ENCODE measurements at regions not wholly inside any gene's neighbourhood (a gene's known extent, or its start where the extent isn't known, plus 50 kb on each side); places are given as distances from the start of the nearest gene placed in this dataset.

DNA sequence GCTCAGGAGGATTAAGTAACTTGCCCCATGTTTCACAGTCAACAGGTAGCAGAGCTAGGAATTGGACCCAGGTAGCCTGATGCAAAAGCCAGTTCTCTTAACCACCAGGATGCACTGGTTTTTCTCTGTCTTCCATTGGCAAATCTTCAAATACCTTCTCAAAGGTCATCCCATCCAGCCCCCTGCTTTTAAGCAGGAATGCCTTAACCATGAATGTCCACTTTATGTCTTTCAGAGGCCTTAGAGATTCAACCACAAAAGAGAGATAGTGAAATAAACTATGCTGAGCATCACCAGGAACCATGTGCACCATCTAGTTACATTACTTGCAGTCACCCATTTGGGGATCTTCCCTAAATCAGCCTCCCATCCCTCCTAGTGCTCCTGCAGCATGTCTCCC, 94.3 kb downstream of the C17orf67 start:
- DNase-seq (no peak), ATAC-seq (no peak)
- Mint-ChIP-seq H3K27me3 (no peaks in the 10 kb centered on the region), H3K27ac (no peak overlapping the region), H3K4me1 (no peaks in the 10 kb centered on the region), H3K9me3 (no peaks in the 10 kb centered on the region), H3K36me3 (ENCODE audit: low read depth) (no peaks in the 10 kb centered on the region), H3K4me3 (no peak overlapping the region)

DNA sequence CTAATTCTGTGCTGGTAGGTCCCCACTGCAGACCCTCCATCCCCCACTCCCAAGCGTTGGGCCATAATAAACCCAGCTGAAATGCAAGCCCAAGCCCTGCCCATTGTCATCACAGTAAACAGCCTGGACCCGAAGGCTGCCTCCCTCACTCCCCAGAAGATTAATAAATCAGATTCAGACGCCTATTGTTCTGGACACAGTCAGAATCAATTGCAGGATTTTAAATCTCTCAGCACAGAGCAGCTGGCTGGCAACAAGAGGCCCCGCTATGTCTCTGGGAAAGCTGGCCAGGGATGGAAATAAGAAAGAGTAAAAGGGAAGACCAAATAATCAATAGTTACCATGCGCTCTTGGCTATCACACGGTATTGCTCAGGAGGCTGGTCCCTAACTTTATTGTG, 93.9 kb downstream of the C17orf67 start:
- ATAC-seq (no peak), DNase-seq (no peak)
- H3K9me3 Mint-ChIP-seq = no peaks in the 10 kb centered on the region
- no peaks in the 10 kb centered on the region for H3K27me3 Mint-ChIP-seq
- no peak overlapping the region for H3K27ac Mint-ChIP-seq
- no peaks in the 10 kb centered on the region for H3K4me1 Mint-ChIP-seq
- no peak overlapping the region for H3K4me3 Mint-ChIP-seq
- H3K36me3 Mint-ChIP-seq (ENCODE audit: low read depth) = no peaks in the 10 kb centered on the region

DNA sequence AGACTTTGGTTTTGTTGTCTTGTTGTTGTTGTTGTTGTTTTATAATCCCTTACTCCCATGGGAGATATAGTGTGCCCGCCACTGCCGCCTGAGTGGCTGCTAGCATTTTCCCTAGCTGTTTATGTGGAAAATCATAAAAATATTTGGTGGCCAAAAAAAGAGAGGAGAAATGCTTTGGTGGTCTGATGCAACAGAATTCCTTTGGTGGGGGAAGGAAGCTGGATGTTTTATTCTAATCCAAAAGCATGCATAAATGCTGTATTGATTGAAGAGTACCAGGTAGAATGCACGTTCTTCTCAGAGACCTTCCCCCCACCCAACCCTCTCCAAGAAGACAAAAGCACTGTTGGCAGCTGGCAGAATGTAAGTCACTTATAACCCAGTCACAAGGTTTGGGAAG, 93.2 kb downstream of the C17orf67 start:
- Mint-ChIP-seq H3K4me3 (no peak overlapping the region), H3K27ac (no peak overlapping the region), H3K9me3 (no peaks in the 10 kb centered on the region), H3K27me3 (no peaks in the 10 kb centered on the region), H3K36me3 (ENCODE audit: low read depth) (no peaks in the 10 kb centered on the region), H3K4me1 (no peaks in the 10 kb centered on the region)
- ATAC-seq (no peak), DNase-seq (no peak)

All from activated naive CD8-positive, alpha-beta T cell treated with anti-CD3 and anti-CD28 coated beads, Interleukin-2, amount 50 U/mL, for 24 hours (primary cell).